Panc1 (cell line): ENCODE measurements at regions not wholly inside any gene's neighbourhood (a gene's known extent, or its start where the extent isn't known, plus 50 kb on each side); places are given as distances from the start of the nearest gene placed in this dataset.

ENCODE experiments used
- ATAC-seq: fragments of 200-7000 bp; cut with Tn5 transposase; 2 replicates; pipeline ENCODE4 v1.9.1; 2020; ENCODE audit warnings: mild to moderate bottlenecking, moderate library complexity
- BruUV-seq: library from RNA; stranded (reverse); fragments of 400-500 nt; replicated peaks from 2 replicates; lab custom pipeline; 2021; lab: Mats Ljungman, UMichigan
- CTCF ChIA-PET: fragments of 300-600 bp; sonication (Branson Sonifier 250); formaldehyde crosslinking; loops from one replicate; lab custom pipeline; 2022; ENCODE audit warnings: antibody characterized with exemption; lab: Charles Lee
- POLR2A ChIA-PET: fragments of 300-600 bp; sonication (Branson Sonifier 250); formaldehyde crosslinking; loops from one replicate; lab custom pipeline; 2022; ENCODE audit warnings: antibody characterized with exemption; lab: Charles Lee
- DNase-seq: peaks from one replicate; pipeline ENCODE4 v3.0.0-alpha.2; 2010; ENCODE audit warnings: low read depth, low spot score
- H3K27ac ChIP-seq: 2 replicates; pipeline ENCODE4 v1.5.1; 2011; ENCODE audit warnings: mild to moderate bottlenecking, low read length, inconsistent platforms
- H3K27me3 ChIP-seq: fragments of 200-500 bp; sonication (Bioruptor generic); 2 replicates; pipeline ENCODE4 v1.6.0; 2014; ENCODE audit warnings: low read length, inconsistent platforms; ENCODE audit not compliant: control insufficient read depth, insufficient read depth
- H3K36me3 ChIP-seq: fragments of 200-500 bp; sonication (Bioruptor generic); 2 replicates; pipeline ENCODE4 v1.5.1; 2014; ENCODE audit warnings: inconsistent platforms, mild to moderate bottlenecking, low read length, moderate library complexity; ENCODE audit not compliant: control insufficient read depth, insufficient read depth
- H3K4me1 ChIP-seq: 2 replicates; pipeline ENCODE4 v1.5.1; 2011; ENCODE audit warnings: inconsistent platforms, mild to moderate bottlenecking, low read length, moderate library complexity; ENCODE audit not compliant: control insufficient read depth, insufficient read depth
- H3K4me3 ChIP-seq, 2 experiments: 2 replicates each; pipeline ENCODE4 v1.5.1; 2011 to 2012; ENCODE audit warnings: low read depth in 2 of 2, low read length in 2 of 2, mild to moderate bottlenecking in 2 of 2, inconsistent platforms in 1 of 2, moderate library complexity in 1 of 2
- H3K9me3 ChIP-seq: fragments of 200-500 bp; sonication (Bioruptor generic); 2 replicates; pipeline ENCODE4 v1.5.1; 2014; ENCODE audit warnings: low read depth, mild to moderate bottlenecking, inconsistent platforms, low read length, moderate library complexity; ENCODE audit not compliant: control insufficient read depth, insufficient read depth
- POLR2AphosphoS5 ChIP-seq: IDR thresholded peaks from 2 replicates; pipeline ENCODE4 v1.6.1; 2012; ENCODE audit warnings: mild to moderate bottlenecking, low read depth, low read length, moderate library complexity
- REST ChIP-seq, 2 experiments: IDR thresholded peaks; 2 replicates each; pipeline ENCODE4 v1.6.1; 2011 to 2012; ENCODE audit warnings: low read depth in 2 of 2, control low read depth in 1 of 2, low read length in 1 of 2, mild to moderate bottlenecking in 1 of 2, moderate library complexity in 1 of 2; ENCODE audit not compliant: insufficient read depth in 1 of 2
- SIN3A ChIP-seq: IDR thresholded peaks from 2 replicates; pipeline ENCODE4 v1.6.1; 2012; ENCODE audit warnings: low read depth, mild to moderate bottlenecking, low read length, moderate library complexity, borderline replicate concordance; ENCODE audit not compliant: insufficient read depth
- TCF7L2 ChIP-seq: IDR thresholded peaks from 2 replicates; pipeline ENCODE4 v1.6.1; 2011; ENCODE audit warnings: mild to moderate bottlenecking, low read depth, low read length, inconsistent platforms
- in situ Hi-C: cut with HindIII; loops from 2 replicates; pipeline ENCODE4 v1.10.0; 2016; ENCODE audit warnings: low sequenced_read_pairs, low pct_unique_long_range_greater_than_20kb
- intact Hi-C: fragments of 100-400 bp; cut with micrococcal nuclease; formaldehyde crosslinking; loops from one replicate; pipeline ENCODE4 v1.10.0; 2022; ENCODE audit not compliant: unreplicated experiment
- TF ChIP-seq, protein P1 (sequence below): fragments of 450-650 bp; IDR thresholded peaks from 2 replicates; pipeline ENCODE4 v1.5.1; 2017; ENCODE audit warnings: mild to moderate bottlenecking

GRCh38 chr5:110838961-110839360 lies 100.2 kb downstream of the SLC25A46 start:
- CTCF ChIA-PET = no interaction called here
- Histone ChIP-seq H3K9me3 (no peaks in the 10 kb centered on the region), H3K27ac (no peak overlapping the region), H3K36me3 (no peaks in the 10 kb centered on the region), H3K4me1 (no peaks in the 10 kb centered on the region), H3K27me3 (no peaks in the 10 kb centered on the region), H3K4me3 (no peak overlapping the region)
- POLR2A ChIA-PET = no interaction called here
- intact Hi-C loops = no loop called here
- DNase-seq (no peak), ATAC-seq (no peak)
- no TSS peak for BruUV-seq
- TF ChIP-seq POLR2AphosphoS5 = no peak
- TF ChIP-seq SIN3A = no peak
- TF ChIP-seq REST (IDR thresholded peaks at IDR 0.05; ENCODE audit: insufficient read depth in 1 of 2, low read depth in 2 of 2, low read length in 1 of 2) = no peak
- TF ChIP-seq TCF7L2 = no peak
- TF ChIP-seq, protein P1, sequence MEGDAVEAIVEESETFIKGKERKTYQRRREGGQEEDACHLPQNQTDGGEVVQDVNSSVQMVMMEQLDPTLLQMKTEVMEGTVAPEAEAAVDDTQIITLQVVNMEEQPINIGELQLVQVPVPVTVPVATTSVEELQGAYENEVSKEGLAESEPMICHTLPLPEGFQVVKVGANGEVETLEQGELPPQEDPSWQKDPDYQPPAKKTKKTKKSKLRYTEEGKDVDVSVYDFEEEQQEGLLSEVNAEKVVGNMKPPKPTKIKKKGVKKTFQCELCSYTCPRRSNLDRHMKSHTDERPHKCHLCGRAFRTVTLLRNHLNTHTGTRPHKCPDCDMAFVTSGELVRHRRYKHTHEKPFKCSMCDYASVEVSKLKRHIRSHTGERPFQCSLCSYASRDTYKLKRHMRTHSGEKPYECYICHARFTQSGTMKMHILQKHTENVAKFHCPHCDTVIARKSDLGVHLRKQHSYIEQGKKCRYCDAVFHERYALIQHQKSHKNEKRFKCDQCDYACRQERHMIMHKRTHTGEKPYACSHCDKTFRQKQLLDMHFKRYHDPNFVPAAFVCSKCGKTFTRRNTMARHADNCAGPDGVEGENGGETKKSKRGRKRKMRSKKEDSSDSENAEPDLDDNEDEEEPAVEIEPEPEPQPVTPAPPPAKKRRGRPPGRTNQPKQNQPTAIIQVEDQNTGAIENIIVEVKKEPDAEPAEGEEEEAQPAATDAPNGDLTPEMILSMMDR = no peak
- in situ Hi-C loops = no loop called here

GRCh38 chr5:110840347-110840960 lies 101.6 kb downstream of the SLC25A46 start:
- intact Hi-C loops = no loop called here
- no peak overlapping the region for H3K27ac ChIP-seq
- no TSS peak for BruUV-seq
- no peaks in the 10 kb centered on the region for H3K9me3 ChIP-seq
- H3K36me3 ChIP-seq = no peaks in the 10 kb centered on the region
- in situ Hi-C loops = no loop called here
- ChIA-PET CTCF (no interaction called here), POLR2A (no interaction called here)
- TF ChIP-seq SIN3A = no peak
- TF ChIP-seq POLR2AphosphoS5 = no peak
- no peak for TF ChIP-seq TCF7L2
- TF ChIP-seq, protein P1 = no peak
- no peak for TF ChIP-seq REST (IDR thresholded peaks at IDR 0.05; ENCODE audit: insufficient read depth in 1 of 2, low read depth in 2 of 2, low read length in 1 of 2)
- H3K4me1 ChIP-seq = no peaks in the 10 kb centered on the region
- no peaks in the 10 kb centered on the region for H3K27me3 ChIP-seq
- H3K4me3 ChIP-seq = no peak overlapping the region
- DNase-seq (no peak), ATAC-seq (no peak)
